Embryonic facial prominence (tissue), 1 donor: ENCODE measurements at regions not wholly inside any gene's neighbourhood (a gene's known extent, or its start where the extent isn't known, plus 50 kb on each side); places are given as distances from the start of the nearest gene placed in this dataset.

Source experiments
- DNase-seq: peaks from one replicate; pipeline ENCODE4 v3.0.0-alpha.2; 2016; ENCODE audit errors: extremely low spot score

- DNase-seq: no peak
Observed at GRCh38 chr11:69431136-69431535, 50.3 kb upstream of the LINC01488 start.
